ENCODE measurements at regions not wholly inside any gene's neighbourhood (a gene's known extent, or its start where the extent isn't known, plus 50 kb on each side); places are given as distances from the start of the nearest gene placed in this dataset.

GRCh38 chr4:146107587-146108240, 67.8 kb upstream of the LSM6 start:
- ATAC-seq: no peak

GRCh38 chr4:146105464-146105863, 70.1 kb upstream of the LSM6 start:
- intact Hi-C loops (cut with micrococcal nuclease; ENCODE audit: unreplicated experiment): no loop called here
- H3K27ac ChIP-seq (ENCODE audit: low read length): no peak overlapping the region
- DNase-seq (ENCODE audit: low read depth, low spot score): no peak
- H3K9me3 ChIP-seq (ENCODE audit: control insufficient read depth, insufficient read depth, low read depth, low read length): no peaks in the 10 kb centered on the region
- in situ Hi-C loops (cut with HindIII; ENCODE audit: low pct_unique_long_range_greater_than_20kb, low sequenced_read_pairs): no loop called here
- ATAC-seq: no peak
- no peaks in the 10 kb centered on the region for H3K27me3 ChIP-seq (ENCODE audit: control insufficient read depth, insufficient read depth, low read length)
- no peaks in the 10 kb centered on the region for H3K4me1 ChIP-seq (ENCODE audit: control insufficient read depth, insufficient read depth, low read length)
- BruUV-seq (replicated peaks): no TSS peak
- H3K36me3 ChIP-seq (ENCODE audit: control insufficient read depth, insufficient read depth, low read length): no peaks in the 10 kb centered on the region
- TF ChIP-seq, protein P1, sequence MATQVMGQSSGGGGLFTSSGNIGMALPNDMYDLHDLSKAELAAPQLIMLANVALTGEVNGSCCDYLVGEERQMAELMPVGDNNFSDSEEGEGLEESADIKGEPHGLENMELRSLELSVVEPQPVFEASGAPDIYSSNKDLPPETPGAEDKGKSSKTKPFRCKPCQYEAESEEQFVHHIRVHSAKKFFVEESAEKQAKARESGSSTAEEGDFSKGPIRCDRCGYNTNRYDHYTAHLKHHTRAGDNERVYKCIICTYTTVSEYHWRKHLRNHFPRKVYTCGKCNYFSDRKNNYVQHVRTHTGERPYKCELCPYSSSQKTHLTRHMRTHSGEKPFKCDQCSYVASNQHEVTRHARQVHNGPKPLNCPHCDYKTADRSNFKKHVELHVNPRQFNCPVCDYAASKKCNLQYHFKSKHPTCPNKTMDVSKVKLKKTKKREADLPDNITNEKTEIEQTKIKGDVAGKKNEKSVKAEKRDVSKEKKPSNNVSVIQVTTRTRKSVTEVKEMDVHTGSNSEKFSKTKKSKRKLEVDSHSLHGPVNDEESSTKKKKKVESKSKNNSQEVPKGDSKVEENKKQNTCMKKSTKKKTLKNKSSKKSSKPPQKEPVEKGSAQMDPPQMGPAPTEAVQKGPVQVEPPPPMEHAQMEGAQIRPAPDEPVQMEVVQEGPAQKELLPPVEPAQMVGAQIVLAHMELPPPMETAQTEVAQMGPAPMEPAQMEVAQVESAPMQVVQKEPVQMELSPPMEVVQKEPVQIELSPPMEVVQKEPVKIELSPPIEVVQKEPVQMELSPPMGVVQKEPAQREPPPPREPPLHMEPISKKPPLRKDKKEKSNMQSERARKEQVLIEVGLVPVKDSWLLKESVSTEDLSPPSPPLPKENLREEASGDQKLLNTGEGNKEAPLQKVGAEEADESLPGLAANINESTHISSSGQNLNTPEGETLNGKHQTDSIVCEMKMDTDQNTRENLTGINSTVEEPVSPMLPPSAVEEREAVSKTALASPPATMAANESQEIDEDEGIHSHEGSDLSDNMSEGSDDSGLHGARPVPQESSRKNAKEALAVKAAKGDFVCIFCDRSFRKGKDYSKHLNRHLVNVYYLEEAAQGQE (IDR thresholded peaks at IDR 0.05; ENCODE audit: insufficient read depth in 1 of 2, low read depth in 2 of 2, low read length in 1 of 2): no peak
- no peak for TF ChIP-seq TCF7L2 (IDR thresholded peaks at IDR 0.05; ENCODE audit: low read depth, low read length)
- no peak for TF ChIP-seq CTCF (IDR thresholded peaks at IDR 0.05)
- POLR2A ChIA-PET: no interaction called here
- H3K4me3 ChIP-seq (ENCODE audit: low read depth in 2 of 2, low read length in 2 of 2): no peak overlapping the region
- CTCF ChIA-PET: interaction anchor here (0.6 kb wide), 1 partner anchor 37 kb away, joined by 7 read pairs; no protein-coding TSS in a partner anchor

More at GRCh38 chr4:146107587-146108240, 67.8 kb upstream of the LSM6 start:
- no peak for DNase-seq (ENCODE audit: low read depth, low spot score)
- H3K4me1 ChIP-seq (ENCODE audit: control insufficient read depth, insufficient read depth, low read length): no peaks in the 10 kb centered on the region
- in situ Hi-C loops (cut with HindIII; ENCODE audit: low pct_unique_long_range_greater_than_20kb, low sequenced_read_pairs) (no loop called here), intact Hi-C loops (cut with micrococcal nuclease; ENCODE audit: unreplicated experiment) (no loop called here)
- H3K27me3 ChIP-seq (ENCODE audit: control insufficient read depth, insufficient read depth, low read length): no peaks in the 10 kb centered on the region
- H3K4me3 ChIP-seq (ENCODE audit: low read depth in 2 of 2, low read length in 2 of 2): no peak overlapping the region
- no peaks in the 10 kb centered on the region for H3K36me3 ChIP-seq (ENCODE audit: control insufficient read depth, insufficient read depth, low read length)
- H3K9me3 ChIP-seq (ENCODE audit: control insufficient read depth, insufficient read depth, low read depth, low read length): no peaks in the 10 kb centered on the region
- TF ChIP-seq TCF7L2 (IDR thresholded peaks at IDR 0.05; ENCODE audit: low read depth, low read length) (no peak), POLR2AphosphoS5 (IDR thresholded peaks at IDR 0.05; ENCODE audit: low read depth, low read length) (no peak), SIN3A (IDR thresholded peaks at IDR 0.05; ENCODE audit: borderline replicate concordance, insufficient read depth, low read depth, low read length) (no peak)
- TF ChIP-seq, protein P1 (IDR thresholded peaks at IDR 0.05; ENCODE audit: insufficient read depth in 1 of 2, low read depth in 2 of 2, low read length in 1 of 2): no peak
- POLR2A ChIA-PET: no interaction called here
- H3K27ac ChIP-seq (ENCODE audit: low read length): no peak overlapping the region
- BruUV-seq (replicated peaks): no TSS peak
- CTCF ChIA-PET: no interaction called here
